Neuron (in vitro differentiated cells): ENCODE measurements at regions not wholly inside any gene's neighbourhood (a gene's known extent, or its start where the extent isn't known, plus 50 kb on each side); places are given as distances from the start of the nearest gene placed in this dataset.

ENCODE experiments used
- H2AFZ ChIP-seq: one replicate; pipeline ENCODE4 v1.6.1; 2013; ENCODE audit warnings: low read depth, mild to moderate bottlenecking, inconsistent platforms, low read length, moderate library complexity
- H3K27me3 ChIP-seq: one replicate; pipeline ENCODE4 v1.6.1; 2013; ENCODE audit warnings: low read length; ENCODE audit not compliant: insufficient read depth
- H3K36me3 ChIP-seq: one replicate; pipeline ENCODE4 v1.6.1; 2013; ENCODE audit warnings: low read length; ENCODE audit not compliant: insufficient read depth
- H3K4me1 ChIP-seq: one replicate; pipeline ENCODE4 v1.6.1; 2013; ENCODE audit warnings: low read length; ENCODE audit not compliant: insufficient read depth
- H3K4me3 ChIP-seq: 2 replicates; pipeline ENCODE4 v1.5.1; 2013; ENCODE audit warnings: mild to moderate bottlenecking, low read length, moderate library complexity
- H3K9me3 ChIP-seq: one replicate; pipeline ENCODE4 v1.6.1; 2013; ENCODE audit warnings: low read length

DNA sequence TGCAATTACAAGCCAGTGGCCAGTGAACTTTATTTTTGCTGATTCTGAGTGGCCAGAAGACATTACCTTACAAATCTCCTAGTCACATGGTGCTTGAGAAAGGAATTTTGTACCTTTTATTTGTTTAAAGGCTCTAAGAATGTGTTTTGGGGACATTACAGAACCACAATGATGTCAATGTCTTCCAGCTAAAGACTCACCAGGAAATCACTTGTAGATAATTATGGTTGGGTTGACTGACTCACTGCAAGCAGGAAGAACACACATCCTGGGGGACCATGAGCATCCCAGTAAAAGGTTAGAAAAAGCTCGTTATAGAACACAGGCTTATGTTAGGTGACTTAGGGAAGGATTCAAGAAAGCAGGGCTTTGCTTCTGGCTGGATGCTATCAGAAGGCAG is 119.4 kb upstream of the FAM9B start:
- H3K4me3 ChIP-seq: no peak overlapping the region
- no peaks in the 10 kb centered on the region for H3K27me3 ChIP-seq
- H3K36me3 ChIP-seq: no peaks in the 10 kb centered on the region
- H3K9me3 ChIP-seq: no peaks in the 10 kb centered on the region
- H2AFZ ChIP-seq: no peak overlapping the region
- no peaks in the 10 kb centered on the region for H3K4me1 ChIP-seq

DNA sequence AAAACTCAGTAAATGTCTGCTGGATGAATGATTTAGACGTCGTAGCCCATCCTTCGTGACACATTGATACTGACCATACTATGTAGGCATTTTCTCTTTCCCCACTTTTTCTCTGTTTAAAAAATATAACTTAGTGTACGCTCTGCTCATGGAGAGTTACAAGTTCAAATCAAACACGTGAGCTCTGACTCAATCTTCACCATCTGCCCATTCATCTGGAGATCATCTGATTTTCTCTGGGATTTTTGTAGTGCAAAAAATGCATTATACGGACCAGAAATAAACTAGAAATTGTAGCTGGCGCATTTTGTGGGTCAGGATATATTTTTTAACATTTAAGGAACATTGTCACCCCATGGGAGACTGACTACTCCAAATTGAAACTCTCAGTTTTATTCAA is 124.7 kb upstream of the FAM9B start:
- Histone ChIP-seq H3K4me1 (no peaks in the 10 kb centered on the region), H3K4me3 (no peak overlapping the region), H3K9me3 (no peaks in the 10 kb centered on the region), H2AFZ (no peak overlapping the region), H3K27me3 (no peaks in the 10 kb centered on the region), H3K36me3 (no peaks in the 10 kb centered on the region)

DNA sequence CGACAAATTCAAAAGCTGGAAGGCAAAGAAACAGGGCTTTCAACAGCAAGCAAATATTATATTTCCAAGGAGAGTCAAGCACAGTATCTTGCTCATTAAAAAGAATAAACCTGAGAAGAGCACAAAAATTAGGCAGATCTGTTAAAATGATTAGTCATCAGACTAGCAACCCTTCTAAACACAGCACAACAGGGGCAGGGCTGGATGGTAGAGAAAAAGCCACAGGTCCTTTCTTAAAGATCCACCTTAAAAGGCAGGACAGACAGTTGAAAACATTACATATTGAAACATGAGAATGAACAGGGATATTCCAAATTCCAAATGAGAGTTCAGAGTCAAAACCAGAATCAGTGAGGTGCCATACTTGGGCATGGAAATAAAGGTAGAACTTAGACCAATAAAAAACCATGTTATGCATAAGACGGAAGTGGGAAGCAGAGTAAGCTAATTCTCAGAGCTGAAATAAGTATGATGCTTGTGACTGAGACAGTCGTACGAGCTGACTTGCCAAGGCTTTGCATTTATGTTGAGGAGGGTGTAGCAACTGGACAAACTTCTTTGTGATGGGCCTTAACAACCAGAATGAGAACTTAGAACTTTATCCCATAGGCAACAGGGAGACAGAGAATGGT is 126.9 kb upstream of the FAM9B start:
- no peak overlapping the region for H2AFZ ChIP-seq
- H3K27me3 ChIP-seq: no peaks in the 10 kb centered on the region
- H3K4me1 ChIP-seq: no peaks in the 10 kb centered on the region
- H3K4me3 ChIP-seq: no peak overlapping the region
- no peaks in the 10 kb centered on the region for H3K9me3 ChIP-seq
- H3K36me3 ChIP-seq: no peaks in the 10 kb centered on the region

DNA sequence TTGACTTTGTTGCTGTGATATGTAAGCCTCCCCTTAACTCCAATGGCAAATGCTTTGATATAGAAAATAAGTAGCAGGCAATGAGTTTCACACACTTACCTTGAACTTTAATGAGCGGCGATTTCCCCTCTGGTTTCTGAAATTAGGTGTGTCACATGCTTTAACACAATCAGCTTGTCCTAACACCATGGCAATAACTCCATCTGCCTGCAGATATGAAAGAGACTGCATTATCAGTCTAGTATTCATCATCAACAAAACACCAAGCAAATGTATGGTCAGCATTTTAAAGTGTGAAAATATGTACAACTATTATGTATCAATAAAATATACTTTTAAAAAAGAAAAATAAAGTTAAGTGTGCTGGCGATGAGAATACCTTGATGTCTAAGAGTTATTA is 128.8 kb upstream of the FAM9B start:
- no peaks in the 10 kb centered on the region for H3K4me1 ChIP-seq
- H2AFZ ChIP-seq: no peak overlapping the region
- no peaks in the 10 kb centered on the region for H3K27me3 ChIP-seq
- H3K9me3 ChIP-seq: no peaks in the 10 kb centered on the region
- no peak overlapping the region for H3K4me3 ChIP-seq
- no peaks in the 10 kb centered on the region for H3K36me3 ChIP-seq

DNA sequence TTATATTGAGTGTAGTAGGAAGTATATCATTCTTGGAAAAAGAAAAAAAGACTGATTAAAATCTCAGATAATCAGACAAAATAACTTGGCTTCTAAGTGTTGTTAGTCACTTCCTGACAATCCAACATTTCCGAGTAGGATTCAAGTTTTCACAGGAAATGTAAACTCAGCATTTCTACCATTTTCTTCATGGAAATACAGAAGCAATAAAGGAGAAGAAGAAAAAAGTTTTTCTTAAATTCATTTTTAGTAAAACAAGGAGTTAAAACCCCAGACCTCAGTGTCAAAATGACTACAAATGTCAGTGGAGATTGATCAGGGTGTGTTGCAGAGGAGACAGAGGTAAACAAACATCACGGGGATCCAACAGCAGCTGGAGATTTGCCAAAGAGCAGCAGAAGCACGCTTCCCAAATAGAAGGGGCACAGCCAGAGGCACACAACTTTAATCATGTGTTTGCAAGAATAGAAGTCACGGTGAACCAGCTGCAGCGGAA is 129.3 kb upstream of the FAM9B start:
- Histone ChIP-seq H3K9me3 (no peaks in the 10 kb centered on the region), H3K4me1 (no peaks in the 10 kb centered on the region), H3K27me3 (no peaks in the 10 kb centered on the region), H3K4me3 (no peak overlapping the region), H3K36me3 (no peaks in the 10 kb centered on the region), H2AFZ (no peak overlapping the region)

DNA sequence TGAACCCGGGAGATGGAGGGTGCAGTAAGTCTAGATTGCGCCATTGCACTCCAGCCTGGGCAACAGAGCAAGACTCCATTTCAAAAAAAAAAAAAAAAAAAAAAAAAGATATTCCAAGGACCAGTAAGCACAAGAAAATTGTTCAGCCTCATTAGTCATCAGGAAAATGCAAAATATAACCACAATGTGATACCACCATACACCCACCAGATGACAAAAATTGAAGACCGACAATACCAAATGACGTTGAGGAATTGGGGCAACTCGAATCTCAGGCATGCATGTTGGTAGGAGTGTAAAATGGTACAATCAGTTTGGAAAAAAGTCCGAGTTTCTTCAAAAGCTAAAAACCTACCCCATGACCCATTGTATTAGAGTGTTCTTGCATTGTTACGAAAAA is 130.2 kb upstream of the FAM9B start:
- Histone ChIP-seq H3K4me3 (no peak overlapping the region), H3K27me3 (no peaks in the 10 kb centered on the region), H3K36me3 (no peaks in the 10 kb centered on the region), H2AFZ (no peak overlapping the region), H3K9me3 (no peaks in the 10 kb centered on the region), H3K4me1 (no peaks in the 10 kb centered on the region)

DNA sequence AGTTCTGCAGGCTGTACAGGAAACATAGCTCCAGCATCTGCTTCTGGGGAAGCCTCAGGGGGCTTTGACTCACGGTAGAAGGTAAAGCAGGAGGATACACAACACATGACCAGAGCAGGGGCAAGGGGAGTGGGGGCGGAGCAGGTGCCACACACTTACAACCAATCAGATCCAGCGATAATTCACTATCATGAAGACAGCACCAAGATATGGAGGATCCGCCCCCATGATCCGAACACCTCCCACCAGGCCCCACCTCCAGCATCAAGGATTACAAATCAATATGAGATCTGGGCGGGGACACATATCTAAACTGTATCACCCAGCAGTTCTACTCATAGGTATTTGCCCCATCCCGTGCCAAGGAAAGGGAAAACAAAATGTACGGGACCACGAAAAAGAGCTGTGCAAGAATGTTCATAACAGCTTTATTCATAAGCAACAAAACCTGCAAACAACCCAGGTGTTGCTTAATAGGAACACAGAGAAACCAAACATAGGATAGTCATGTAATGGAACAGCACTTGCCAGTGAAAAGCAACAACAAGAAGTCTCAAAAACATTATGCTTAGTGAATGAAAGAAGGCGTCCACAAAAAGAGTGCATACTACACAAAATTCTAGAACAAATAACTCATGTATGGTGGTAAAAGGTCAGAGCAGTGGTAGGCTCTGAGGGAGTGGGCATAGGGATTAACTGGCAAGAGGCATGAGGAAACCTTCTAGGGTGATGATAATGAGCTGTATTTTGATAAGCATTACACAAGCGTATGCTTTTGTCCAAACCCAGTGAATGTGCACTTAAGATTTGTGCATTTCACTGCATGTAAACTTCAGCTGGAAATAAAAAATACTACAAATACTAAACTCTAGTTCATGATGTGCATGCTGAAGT is 130.9 kb upstream of the FAM9B start:
- Histone ChIP-seq H3K4me3 (no peak overlapping the region), H3K36me3 (no peaks in the 10 kb centered on the region), H3K4me1 (no peaks in the 10 kb centered on the region), H2AFZ (no peak overlapping the region), H3K9me3 (no peaks in the 10 kb centered on the region), H3K27me3 (no peaks in the 10 kb centered on the region)

DNA sequence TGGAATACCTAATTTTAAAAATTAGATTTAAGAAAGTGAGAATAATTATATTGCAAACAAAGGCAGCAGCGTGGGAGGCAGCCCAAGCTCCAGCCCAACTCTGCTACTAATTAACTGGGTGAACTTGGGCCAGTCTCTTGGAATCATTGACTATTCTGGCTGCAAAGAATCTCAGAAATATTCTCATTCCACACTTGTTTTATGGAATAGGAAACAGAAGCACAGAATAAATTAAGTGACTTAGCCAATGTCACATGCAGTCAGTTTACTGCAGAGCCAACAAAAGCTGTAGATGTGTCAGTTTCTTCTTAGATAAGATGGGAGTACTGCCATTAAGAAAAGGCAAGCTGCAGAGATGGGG is 132.6 kb upstream of the FAM9B start:
- H2AFZ ChIP-seq: no peak overlapping the region
- no peaks in the 10 kb centered on the region for H3K9me3 ChIP-seq
- no peaks in the 10 kb centered on the region for H3K4me1 ChIP-seq
- no peak overlapping the region for H3K4me3 ChIP-seq
- no peaks in the 10 kb centered on the region for H3K36me3 ChIP-seq
- H3K27me3 ChIP-seq: no peaks in the 10 kb centered on the region

DNA sequence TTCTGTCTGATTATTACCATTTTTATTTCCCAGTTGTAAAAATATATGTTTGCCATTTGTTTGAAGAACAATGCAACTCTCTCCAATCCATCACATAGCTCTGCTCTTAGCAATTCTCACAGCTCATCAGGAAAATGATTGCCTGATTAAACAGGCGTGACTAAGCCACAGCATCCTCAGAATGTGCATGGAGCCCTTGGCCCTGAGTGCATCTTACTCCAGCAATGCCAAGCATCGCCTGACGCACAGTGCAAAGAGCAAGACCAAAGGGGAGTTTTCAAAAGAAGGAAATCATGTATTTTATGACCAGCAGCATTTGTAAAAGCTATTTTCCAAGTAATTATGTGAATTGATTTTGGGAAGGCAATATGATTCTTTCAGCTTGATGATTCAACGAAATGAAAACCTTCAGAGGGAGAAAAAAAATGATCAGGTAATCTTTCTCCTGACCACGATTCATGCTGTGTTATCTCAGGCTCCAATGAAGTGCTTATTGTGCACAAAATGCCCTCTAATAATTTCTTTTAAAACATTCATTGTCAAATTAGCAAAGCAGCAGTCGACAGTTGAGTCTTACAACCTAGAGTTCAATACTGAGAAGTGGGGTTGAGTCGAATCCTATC is 138.0 kb upstream of the FAM9B start:
- H2AFZ ChIP-seq: no peak overlapping the region
- H3K9me3 ChIP-seq: no peaks in the 10 kb centered on the region
- no peaks in the 10 kb centered on the region for H3K27me3 ChIP-seq
- H3K36me3 ChIP-seq: no peaks in the 10 kb centered on the region
- no peak overlapping the region for H3K4me3 ChIP-seq
- H3K4me1 ChIP-seq: no peaks in the 10 kb centered on the region

DNA sequence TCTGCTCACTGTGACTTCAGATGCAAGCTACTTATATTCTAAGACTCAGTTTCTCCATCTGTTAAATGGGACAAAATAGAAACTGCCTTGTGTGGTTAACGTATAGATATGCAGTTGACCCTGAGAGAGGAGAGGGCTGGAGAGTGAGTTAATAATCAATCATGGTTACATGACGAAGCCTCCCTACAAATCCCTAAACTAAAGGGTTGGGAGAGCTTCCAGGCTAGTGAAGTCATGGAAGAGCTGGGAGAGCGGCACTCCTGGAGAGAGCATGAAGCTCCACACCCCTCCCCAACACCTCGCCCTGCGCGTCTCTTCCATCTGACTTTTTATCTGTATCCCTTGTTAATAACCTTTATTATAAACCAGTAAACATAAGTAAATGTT is 138.5 kb upstream of the FAM9B start:
- Histone ChIP-seq H3K27me3 (no peaks in the 10 kb centered on the region), H3K36me3 (no peaks in the 10 kb centered on the region), H3K4me3 (no peak overlapping the region), H3K9me3 (no peaks in the 10 kb centered on the region), H3K4me1 (no peaks in the 10 kb centered on the region), H2AFZ (no peak overlapping the region)

DNA sequence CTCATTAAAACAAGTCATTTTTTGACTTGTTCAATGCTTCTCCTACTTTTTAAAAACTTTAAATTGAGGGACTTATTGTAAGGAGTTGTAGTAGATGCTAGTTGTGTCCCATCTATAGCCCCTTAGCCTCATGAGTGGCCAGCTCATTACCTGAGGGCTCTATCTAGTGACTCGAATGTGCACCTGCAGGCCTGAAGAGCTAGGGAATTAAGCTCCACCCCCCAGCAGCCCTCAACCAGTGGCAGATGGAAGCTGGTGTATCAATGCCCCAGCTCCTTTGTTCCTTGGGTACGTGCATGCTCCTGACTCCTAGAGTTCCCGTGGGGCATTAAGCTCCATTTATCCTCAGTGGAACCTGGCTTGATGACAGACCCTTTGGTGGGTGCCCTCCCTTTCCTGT is 146.7 kb upstream of the FAM9B start:
- Histone ChIP-seq H3K4me3 (no peak overlapping the region), H3K27me3 (no peaks in the 10 kb centered on the region), H2AFZ (no peak overlapping the region), H3K36me3 (no peaks in the 10 kb centered on the region), H3K4me1 (no peaks in the 10 kb centered on the region), H3K9me3 (no peaks in the 10 kb centered on the region)

DNA sequence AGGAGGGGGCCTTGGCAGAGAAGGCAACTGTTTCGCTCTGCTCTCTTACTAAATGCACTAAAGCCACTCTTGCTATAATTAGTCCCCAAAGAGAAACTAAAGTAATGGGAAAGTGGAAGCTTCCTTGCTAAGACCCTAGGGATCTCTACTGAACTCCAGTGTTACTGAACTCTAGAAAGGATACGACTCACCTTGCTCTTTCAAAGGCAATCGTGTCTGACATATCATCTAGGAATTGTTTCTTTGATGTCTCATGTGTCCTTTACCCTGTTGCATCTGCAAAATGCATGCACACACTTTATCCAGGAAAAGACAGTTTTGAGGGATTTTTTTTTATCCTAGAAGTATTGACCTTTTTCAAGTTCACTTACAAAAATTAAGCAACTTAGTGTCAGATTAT is 148.1 kb upstream of the FAM9B start:
- H3K4me3 ChIP-seq: no peak overlapping the region

DNA sequence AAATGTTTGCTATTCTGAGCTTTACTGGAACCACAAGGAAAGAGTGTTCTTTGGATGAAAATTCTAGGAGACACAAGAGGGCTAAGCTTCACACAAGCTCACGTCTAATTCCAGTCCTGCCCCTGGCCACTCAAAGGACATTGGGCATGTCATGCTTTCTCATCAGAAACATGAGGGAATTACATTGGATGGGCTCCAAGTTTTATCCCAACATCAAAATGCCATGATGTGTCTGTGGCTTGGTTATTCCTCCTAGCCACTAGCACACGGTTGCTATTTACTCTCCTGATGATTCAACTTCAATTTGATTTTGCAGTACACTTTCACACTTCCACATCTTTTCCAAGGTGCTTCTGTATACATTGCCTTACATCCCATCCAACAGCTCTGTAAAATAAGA is 149.6 kb upstream of the FAM9B start:
- H3K27me3 ChIP-seq: no peaks in the 10 kb centered on the region
- H2AFZ ChIP-seq: no peak overlapping the region
- H3K36me3 ChIP-seq: no peaks in the 10 kb centered on the region
- H3K4me1 ChIP-seq: no peaks in the 10 kb centered on the region
- H3K4me3 ChIP-seq: no peak overlapping the region
- H3K9me3 ChIP-seq: no peaks in the 10 kb centered on the region

More for the DNA sequence above, 148.1 kb upstream of the FAM9B start:
- no peaks in the 10 kb centered on the region for H3K9me3 ChIP-seq
- H3K4me1 ChIP-seq: no peaks in the 10 kb centered on the region
- no peak overlapping the region for H2AFZ ChIP-seq
- H3K36me3 ChIP-seq: no peaks in the 10 kb centered on the region
- no peaks in the 10 kb centered on the region for H3K27me3 ChIP-seq
